Vagina (tissue), 2 donors: ENCODE measurements at regions not wholly inside any gene's neighbourhood (a gene's known extent, or its start where the extent isn't known, plus 50 kb on each side); places are given as distances from the start of the nearest gene placed in this dataset.

Source experiments
- DNase-seq, 2 donors: peaks; one replicate each; pipeline ENCODE4 v3.0.0-alpha.2; 2017; ENCODE audit errors: extremely low spot score in 2 of 2
- H3K27ac ChIP-seq: fragments of 200-600 bp; sonication (generic); one replicate; pipeline ENCODE4 v1.5.1; 2019
- H3K27me3 ChIP-seq: fragments of 200-600 bp; sonication (generic); one replicate; pipeline ENCODE4 v1.5.1; 2019
- H3K36me3 ChIP-seq, 2 donors: fragments of 200-600 bp; sonication (generic); one replicate each; pipeline ENCODE4 v1.5.1; 2017 to 2019
- H3K4me1 ChIP-seq: fragments of 200-600 bp; sonication (generic); one replicate; pipeline ENCODE4 v1.5.1; 2019
- H3K4me3 ChIP-seq, 2 donors: fragments of 200-600 bp; sonication (generic); 1 replicate in 1 of 2; 2 replicates in 1 of 2; pipeline ENCODE4 v1.5.1; 2016 to 2019
- H3K9me3 ChIP-seq: fragments of 200-600 bp; sonication (generic); one replicate; pipeline ENCODE4 v1.5.1; 2019
- CTCF ChIP-seq, 3 experiments: fragments of 450-650 bp in 2 of 3; fragments of 200-600 bp in 1 of 3; sonication (generic) in 1 of 3; IDR thresholded peaks; one replicate each; pipeline ENCODE4 v1.5.1; 2017 to 2019; ENCODE audit warnings: antibody characterized with exemption in 3 of 3, mild to moderate bottlenecking in 2 of 3, moderate library complexity in 2 of 3
- POLR2A ChIP-seq, 2 donors: fragments of 450-650 bp; IDR thresholded peaks; one replicate each; pipeline ENCODE4 v1.6.1; 2017; ENCODE audit warnings: antibody characterized with exemption in 2 of 2, mild to moderate bottlenecking in 2 of 2, moderate library complexity in 2 of 2
- POLR2AphosphoS5 ChIP-seq, 2 donors: sonication (generic); formaldehyde crosslinking; IDR thresholded peaks; one replicate each; pipeline ENCODE4 v1.9.0; 2017; ENCODE audit warnings: antibody characterized with exemption in 2 of 2, mild to moderate bottlenecking in 2 of 2, low read depth in 1 of 2; ENCODE audit not compliant: insufficient read depth in 1 of 2
- intact Hi-C: fragments of 100-400 bp; cut with DNase I; formaldehyde crosslinking; loops from one replicate; pipeline ENCODE4 v1.15.1; 2023

- Histone ChIP-seq H3K4me3 (no peak overlapping the region), H3K27me3 (no peaks in the 10 kb centered on the region), H3K9me3 (no peaks in the 10 kb centered on the region), H3K27ac (no peak overlapping the region), H3K4me1 (no peaks in the 10 kb centered on the region), H3K36me3 (no peaks in the 10 kb centered on the region)
- intact Hi-C loops, result no loop called here
- DNase-seq, result no peak
- TF ChIP-seq POLR2A (IDR thresholded peaks at IDR 0.05) (no peak), CTCF (IDR thresholded peaks at IDR 0.05) (no peak), POLR2AphosphoS5 (IDR thresholded peaks at IDR 0.05; ENCODE audit: insufficient read depth in 1 of 2, low read depth in 1 of 2) (no peak)
Measured at GRCh38 chr13:28563609-28564008, 68.7 kb upstream of the FLT1 start.

- Histone ChIP-seq H3K4me3 (no peak overlapping the region), H3K9me3 (no peaks in the 10 kb centered on the region), H3K27me3 (no peaks in the 10 kb centered on the region), H3K4me1 (no peaks in the 10 kb centered on the region), H3K36me3 (no peaks in the 10 kb centered on the region), H3K27ac (no peak overlapping the region)
- TF ChIP-seq CTCF (IDR thresholded peaks at IDR 0.05) (no peak), POLR2AphosphoS5 (IDR thresholded peaks at IDR 0.05; ENCODE audit: insufficient read depth in 1 of 2, low read depth in 1 of 2) (no peak), POLR2A (IDR thresholded peaks at IDR 0.05) (no peak)
- intact Hi-C loops, result no loop called here
- DNase-seq, result no peak
Measured at GRCh38 chr13:28560612-28561011, 65.7 kb upstream of the FLT1 start.

- Histone ChIP-seq H3K9me3 (no peaks in the 10 kb centered on the region), H3K27ac (no peak overlapping the region), H3K36me3 (no peaks in the 10 kb centered on the region), H3K4me1 (no peaks in the 10 kb centered on the region), H3K27me3 (no peaks in the 10 kb centered on the region), H3K4me3 (no peak overlapping the region)
- no peak for DNase-seq
- TF ChIP-seq CTCF (IDR thresholded peaks at IDR 0.05), result no peak
- no peak for TF ChIP-seq POLR2AphosphoS5 (IDR thresholded peaks at IDR 0.05; ENCODE audit: insufficient read depth in 1 of 2, low read depth in 1 of 2)
- TF ChIP-seq POLR2A (IDR thresholded peaks at IDR 0.05), result no peak
- intact Hi-C loops, result no loop called here
Measured at GRCh38 chr13:28559636-28560259, 64.8 kb upstream of the FLT1 start.

GRCh38 chr13:28558567-28558966, 63.6 kb upstream of the FLT1 start:
- intact Hi-C loops, result no loop called here
- no peak overlapping the region for H3K27ac ChIP-seq
- H3K36me3 ChIP-seq, result no peaks in the 10 kb centered on the region
- H3K9me3 ChIP-seq, result no peaks in the 10 kb centered on the region
- DNase-seq, result no peak
- H3K27me3 ChIP-seq, result no peaks in the 10 kb centered on the region
- no peak overlapping the region for H3K4me3 ChIP-seq
- no peak for TF ChIP-seq POLR2A (IDR thresholded peaks at IDR 0.05)
- TF ChIP-seq POLR2AphosphoS5 (IDR thresholded peaks at IDR 0.05; ENCODE audit: insufficient read depth in 1 of 2, low read depth in 1 of 2), result no peak
- TF ChIP-seq CTCF (IDR thresholded peaks at IDR 0.05), result no peak
- H3K4me1 ChIP-seq, result no peaks in the 10 kb centered on the region

- H3K4me3 ChIP-seq, result no peak overlapping the region
- TF ChIP-seq CTCF (IDR thresholded peaks at IDR 0.05), result no peak
- no peak for TF ChIP-seq POLR2A (IDR thresholded peaks at IDR 0.05)
- no peak for TF ChIP-seq POLR2AphosphoS5 (IDR thresholded peaks at IDR 0.05; ENCODE audit: insufficient read depth in 1 of 2, low read depth in 1 of 2)
- intact Hi-C loops, result no loop called here
- H3K27ac ChIP-seq, result no peak overlapping the region
- no peaks in the 10 kb centered on the region for H3K27me3 ChIP-seq
- DNase-seq, result no peak
- no peaks in the 10 kb centered on the region for H3K4me1 ChIP-seq
- H3K9me3 ChIP-seq, result no peaks in the 10 kb centered on the region
- H3K36me3 ChIP-seq, result no peaks in the 10 kb centered on the region
Measured at GRCh38 chr13:28557725-28558520, 63.0 kb upstream of the FLT1 start.
